ENCODE measurements at regions not wholly inside any gene's neighbourhood (a gene's known extent, or its start where the extent isn't known, plus 50 kb on each side); places are given as distances from the start of the nearest gene placed in this dataset.

GRCh38 chr19:30227661-30228112 is 144.5 kb upstream of the ZNF536 start:
- H3K4me3 Mint-ChIP-seq = peak overlapping the region; percentile 89
- intact Hi-C loops (cut with micrococcal nuclease) = loop anchor here (2.0 to 10.0 kb wide), 4 partner anchors 425 to 1129 kb away; no protein-coding TSS in a partner anchor
- DNase-seq = peak; percentile 89
- H3K27me3 Mint-ChIP-seq = peaks cover 69% of the 10 kb centered on the region
- H3K27ac Mint-ChIP-seq = no peak overlapping the region
- peaks cover 21% of the 10 kb centered on the region for H3K4me1 Mint-ChIP-seq
- peaks cover 9% of the 10 kb centered on the region for H3K9me3 Mint-ChIP-seq
- peaks cover 12% of the 10 kb centered on the region for H3K36me3 Mint-ChIP-seq (ENCODE audit: low read depth)

GRCh38 chr19:30228113-30228834 is 143.9 kb upstream of the ZNF536 start:
- Mint-ChIP-seq H3K9me3 (peaks cover 9% of the 10 kb centered on the region), H3K4me1 (peaks cover 17% of the 10 kb centered on the region), H3K4me3 (peak overlapping the region; percentile 58), H3K27me3 (peaks cover 66% of the 10 kb centered on the region), H3K27ac (no peak overlapping the region), H3K36me3 (ENCODE audit: low read depth) (peaks cover 8% of the 10 kb centered on the region)
- no peak for DNase-seq
- intact Hi-C loops (cut with micrococcal nuclease) = loop anchor here (2.0 to 10.0 kb wide), 3 partner anchors 424 to 699 kb away; no protein-coding TSS in a partner anchor

- Mint-ChIP-seq H3K4me3 (peak overlapping the region; percentile 55), H3K36me3 (ENCODE audit: low read depth) (peaks cover 8% of the 10 kb centered on the region), H3K4me1 (peaks cover 17% of the 10 kb centered on the region), H3K27me3 (peaks cover 61% of the 10 kb centered on the region), H3K9me3 (peaks cover 9% of the 10 kb centered on the region), H3K27ac (peak overlapping the region; percentile 59)
- no peak for DNase-seq
- intact Hi-C loops (cut with micrococcal nuclease) = loop anchor here (2.0 to 10.0 kb wide), 3 partner anchors 423 to 700 kb away; no protein-coding TSS in a partner anchor
Measured at GRCh38 chr19:30228835-30229524, 143.2 kb upstream of the ZNF536 start.

GRCh38 chr19:30229525-30230174 is 142.5 kb upstream of the ZNF536 start:
- Mint-ChIP-seq H3K27ac (no peak overlapping the region), H3K4me1 (peaks cover 17% of the 10 kb centered on the region), H3K27me3 (peaks cover 56% of the 10 kb centered on the region), H3K4me3 (no peak overlapping the region), H3K36me3 (ENCODE audit: low read depth) (peaks cover 8% of the 10 kb centered on the region), H3K9me3 (peaks cover 9% of the 10 kb centered on the region)
- intact Hi-C loops (cut with micrococcal nuclease) = loop anchor here (2.0 to 10.0 kb wide), 3 partner anchors 423 to 701 kb away; no protein-coding TSS in a partner anchor
- no peak for DNase-seq

GRCh38 chr19:30231408-30232318 is 140.5 kb upstream of the ZNF536 start:
- Mint-ChIP-seq H3K27ac (no peak overlapping the region), H3K4me3 (no peak overlapping the region), H3K4me1 (peaks cover 9% of the 10 kb centered on the region), H3K36me3 (ENCODE audit: low read depth) (peaks cover 3% of the 10 kb centered on the region), H3K27me3 (peaks cover 58% of the 10 kb centered on the region), H3K9me3 (peaks cover 4% of the 10 kb centered on the region)
- DNase-seq = no peak
- intact Hi-C loops (cut with micrococcal nuclease) = no loop called here

- no peaks in the 10 kb centered on the region for H3K9me3 Mint-ChIP-seq
- intact Hi-C loops (cut with micrococcal nuclease) = no loop called here
- peaks cover 54% of the 10 kb centered on the region for H3K27me3 Mint-ChIP-seq
- H3K36me3 Mint-ChIP-seq (ENCODE audit: low read depth) = no peaks in the 10 kb centered on the region
- no peak overlapping the region for H3K27ac Mint-ChIP-seq
- no peaks in the 10 kb centered on the region for H3K4me1 Mint-ChIP-seq
- H3K4me3 Mint-ChIP-seq = no peak overlapping the region
- no peak for DNase-seq
Measured at GRCh38 chr19:30233375-30233774, 138.8 kb upstream of the ZNF536 start.

GRCh38 chr19:30235946-30236345 is 136.2 kb upstream of the ZNF536 start:
- no peak overlapping the region for H3K4me3 Mint-ChIP-seq
- H3K9me3 Mint-ChIP-seq = no peaks in the 10 kb centered on the region
- no peak overlapping the region for H3K27ac Mint-ChIP-seq
- H3K27me3 Mint-ChIP-seq = peaks cover 35% of the 10 kb centered on the region
- no peaks in the 10 kb centered on the region for H3K36me3 Mint-ChIP-seq (ENCODE audit: low read depth)
- intact Hi-C loops (cut with micrococcal nuclease) = no loop called here
- DNase-seq = no peak
- no peaks in the 10 kb centered on the region for H3K4me1 Mint-ChIP-seq

- Mint-ChIP-seq H3K4me3 (no peak overlapping the region), H3K27me3 (peaks cover 29% of the 10 kb centered on the region), H3K4me1 (no peaks in the 10 kb centered on the region), H3K27ac (no peak overlapping the region), H3K9me3 (no peaks in the 10 kb centered on the region), H3K36me3 (ENCODE audit: low read depth) (no peaks in the 10 kb centered on the region)
- no peak for DNase-seq
- intact Hi-C loops (cut with micrococcal nuclease) = no loop called here
Measured at GRCh38 chr19:30236587-30236986, 135.6 kb upstream of the ZNF536 start.

GRCh38 chr19:30237140-30237539 is 135.0 kb upstream of the ZNF536 start:
- DNase-seq = no peak
- Mint-ChIP-seq H3K27ac (no peak overlapping the region), H3K36me3 (ENCODE audit: low read depth) (no peaks in the 10 kb centered on the region), H3K4me3 (no peak overlapping the region), H3K9me3 (no peaks in the 10 kb centered on the region), H3K27me3 (peaks cover 27% of the 10 kb centered on the region), H3K4me1 (no peaks in the 10 kb centered on the region)
- intact Hi-C loops (cut with micrococcal nuclease) = no loop called here

GRCh38 chr19:30240904-30241695 is 131.1 kb upstream of the ZNF536 start:
- Mint-ChIP-seq H3K27me3 (peaks cover 12% of the 10 kb centered on the region), H3K9me3 (no peaks in the 10 kb centered on the region), H3K36me3 (ENCODE audit: low read depth) (no peaks in the 10 kb centered on the region), H3K27ac (no peak overlapping the region), H3K4me3 (no peak overlapping the region), H3K4me1 (no peaks in the 10 kb centered on the region)
- intact Hi-C loops (cut with micrococcal nuclease) = no loop called here
- no peak for DNase-seq

- no peaks in the 10 kb centered on the region for H3K27me3 Mint-ChIP-seq
- no peaks in the 10 kb centered on the region for H3K36me3 Mint-ChIP-seq (ENCODE audit: low read depth)
- no peaks in the 10 kb centered on the region for H3K4me1 Mint-ChIP-seq
- DNase-seq = no peak
- no peak overlapping the region for H3K27ac Mint-ChIP-seq
- intact Hi-C loops (cut with micrococcal nuclease) = no loop called here
- H3K4me3 Mint-ChIP-seq = no peak overlapping the region
- H3K9me3 Mint-ChIP-seq = no peaks in the 10 kb centered on the region
Measured at GRCh38 chr19:30244533-30244932, 127.7 kb upstream of the ZNF536 start.

GRCh38 chr19:30245401-30246039 is 126.7 kb upstream of the ZNF536 start:
- Mint-ChIP-seq H3K4me3 (no peak overlapping the region), H3K27me3 (no peaks in the 10 kb centered on the region), H3K9me3 (no peaks in the 10 kb centered on the region), H3K4me1 (no peaks in the 10 kb centered on the region), H3K36me3 (ENCODE audit: low read depth) (no peaks in the 10 kb centered on the region), H3K27ac (no peak overlapping the region)
- DNase-seq = no peak
- intact Hi-C loops (cut with micrococcal nuclease) = no loop called here

Measured in activated CD4-positive, alpha-beta T cell treated with anti-CD3 and anti-CD28 coated beads, Interleukin-2, amount 10 ng/mL, durations not matched to agents 24 days and 14 days (primary cell).